Gastroesophageal sphincter (tissue), 3 donors: ENCODE measurements at regions not wholly inside any gene's neighbourhood (a gene's known extent, or its start where the extent isn't known, plus 50 kb on each side); places are given as distances from the start of the nearest gene placed in this dataset.

Experiments used
- EP300 ChIP-seq: sonication (generic); formaldehyde crosslinking; IDR thresholded peaks from one replicate; pipeline ENCODE4 v1.6.1; 2017; ENCODE audit warnings: antibody characterized with exemption, mild to moderate bottlenecking
- POLR2A ChIP-seq, 2 donors: fragments of 450-650 bp; IDR thresholded peaks; one replicate each; pipeline ENCODE4 v1.6.1; 2017; ENCODE audit warnings: antibody characterized with exemption in 2 of 2, mild to moderate bottlenecking in 2 of 2, moderate library complexity in 1 of 2
- POLR2AphosphoS5 ChIP-seq: sonication (generic); formaldehyde crosslinking; IDR thresholded peaks from one replicate; pipeline ENCODE4 v1.6.1; 2017; ENCODE audit warnings: antibody characterized with exemption
- TF ChIP-seq, protein P1 (sequence below), 4 experiments: fragments of 200-600 bp in 2 of 4; fragments of 450-650 bp in 2 of 4; sonication (generic) in 1 of 4; IDR thresholded peaks; one replicate each; pipeline ENCODE4 v1.5.1; 2017 to 2019; ENCODE audit warnings: antibody characterized with exemption in 4 of 4, mild to moderate bottlenecking in 2 of 4, moderate library complexity in 2 of 4

DNA sequence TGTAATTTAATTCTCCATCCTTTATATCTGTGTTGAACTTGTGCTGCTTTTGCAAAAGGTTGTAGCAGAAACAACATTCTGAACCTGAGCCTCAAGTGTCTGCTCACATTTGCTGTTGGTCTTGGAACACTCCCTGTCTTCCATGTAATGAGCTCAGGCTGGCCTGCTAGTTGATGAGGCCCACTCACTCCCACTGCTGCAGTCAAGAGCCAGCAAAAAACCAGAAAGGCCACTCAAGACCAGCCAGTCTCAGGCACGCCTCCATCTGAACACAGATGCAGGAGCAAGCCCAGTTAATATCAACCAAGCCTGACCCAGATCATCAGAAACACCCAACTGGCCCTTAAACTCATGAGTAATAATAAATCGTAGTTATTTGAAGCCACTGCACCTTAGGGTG lies 342.2 kb upstream of the NFIA start:
- TF ChIP-seq, protein P1, sequence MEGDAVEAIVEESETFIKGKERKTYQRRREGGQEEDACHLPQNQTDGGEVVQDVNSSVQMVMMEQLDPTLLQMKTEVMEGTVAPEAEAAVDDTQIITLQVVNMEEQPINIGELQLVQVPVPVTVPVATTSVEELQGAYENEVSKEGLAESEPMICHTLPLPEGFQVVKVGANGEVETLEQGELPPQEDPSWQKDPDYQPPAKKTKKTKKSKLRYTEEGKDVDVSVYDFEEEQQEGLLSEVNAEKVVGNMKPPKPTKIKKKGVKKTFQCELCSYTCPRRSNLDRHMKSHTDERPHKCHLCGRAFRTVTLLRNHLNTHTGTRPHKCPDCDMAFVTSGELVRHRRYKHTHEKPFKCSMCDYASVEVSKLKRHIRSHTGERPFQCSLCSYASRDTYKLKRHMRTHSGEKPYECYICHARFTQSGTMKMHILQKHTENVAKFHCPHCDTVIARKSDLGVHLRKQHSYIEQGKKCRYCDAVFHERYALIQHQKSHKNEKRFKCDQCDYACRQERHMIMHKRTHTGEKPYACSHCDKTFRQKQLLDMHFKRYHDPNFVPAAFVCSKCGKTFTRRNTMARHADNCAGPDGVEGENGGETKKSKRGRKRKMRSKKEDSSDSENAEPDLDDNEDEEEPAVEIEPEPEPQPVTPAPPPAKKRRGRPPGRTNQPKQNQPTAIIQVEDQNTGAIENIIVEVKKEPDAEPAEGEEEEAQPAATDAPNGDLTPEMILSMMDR (IDR thresholded peaks at IDR 0.05), result no peak
- TF ChIP-seq POLR2A (IDR thresholded peaks at IDR 0.05) (no peak), EP300 (no peak), POLR2AphosphoS5 (no peak)
